Uterus (tissue), 2 donors: ENCODE measurements at regions not wholly inside any gene's neighbourhood (a gene's known extent, or its start where the extent isn't known, plus 50 kb on each side); places are given as distances from the start of the nearest gene placed in this dataset.

Experiments
- CTCF ChIP-seq, 4 experiments: fragments of 200-600 bp in 2 of 4; fragments of 450-650 bp in 2 of 4; sonication (generic) in 2 of 4; IDR thresholded peaks; one replicate each; pipeline ENCODE4 v1.5.1; 2016 to 2019; ENCODE audit warnings: antibody characterized with exemption in 4 of 4, mild to moderate bottlenecking in 2 of 4, moderate library complexity in 1 of 4
- POLR2A ChIP-seq, 2 donors: fragments of 450-650 bp; IDR thresholded peaks; one replicate each; pipeline ENCODE4 v1.6.1; 2016; ENCODE audit warnings: antibody characterized with exemption in 2 of 2, mild to moderate bottlenecking in 1 of 2, moderate library complexity in 1 of 2

- no peak for TF ChIP-seq CTCF (IDR thresholded peaks at IDR 0.05)
- TF ChIP-seq POLR2A (IDR thresholded peaks at IDR 0.05) = no peak
These were observed 623.2 kb downstream of the GATA3 start for GRCh38 chr10:8677642-8678041.
